ENCODE measurements at regions not wholly inside any gene's neighbourhood (a gene's known extent, or its start where the extent isn't known, plus 50 kb on each side); places are given as distances from the start of the nearest gene placed in this dataset.

DNA sequence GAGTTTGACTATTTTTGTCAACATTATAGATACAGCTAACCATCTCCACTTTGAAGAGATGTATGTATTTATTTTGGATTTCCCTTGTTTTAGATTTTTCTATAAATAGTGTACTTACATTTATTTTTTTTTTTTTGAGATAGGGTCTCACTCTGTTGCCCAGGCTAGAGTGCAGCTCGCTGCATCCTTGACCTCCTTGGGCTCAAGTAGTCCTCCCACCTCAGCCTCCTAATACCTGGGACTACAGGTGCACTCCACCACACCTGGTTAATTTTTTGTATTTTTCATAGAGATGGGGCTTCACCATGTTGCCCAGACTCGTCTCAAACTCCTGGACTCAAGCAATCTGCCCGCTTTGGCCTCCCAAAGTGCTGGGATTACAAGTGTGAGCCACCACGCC is 55.3 kb upstream of the TRPM1 start:
- CTCF ChIA-PET = no interaction called here
- Histone ChIP-seq H3K4me1 (ENCODE audit: control insufficient read depth, insufficient read depth, low read length) (no peaks in the 10 kb centered on the region), H3K4me3 (ENCODE audit: low read depth, low read length) (no peak overlapping the region), H3K27ac (ENCODE audit: extremely low read depth, low read depth, low read length) (no peak overlapping the region), H3K9me3 (ENCODE audit: control insufficient read depth, insufficient read depth, low read depth, low read length) (no peaks in the 10 kb centered on the region), H3K36me3 (ENCODE audit: control insufficient read depth in 2 of 2, insufficient read depth in 1 of 2, low read length in 2 of 2) (no peaks in the 10 kb centered on the region)
- TF ChIP-seq ZFP41 (tag by site-specific recombination; IDR thresholded peaks at IDR 0.05; ENCODE audit: borderline replicate concordance) (no peak), ZNF830 (tag by site-specific recombination; IDR thresholded peaks at IDR 0.05; ENCODE audit: low read depth) (no peak), ZNF514 (tag by site-specific recombination; IDR thresholded peaks at IDR 0.05) (no peak), SP2 (tag by site-specific recombination; IDR thresholded peaks at IDR 0.05) (no peak), TRIM28 (IDR thresholded peaks at IDR 0.05; ENCODE audit: borderline replicate concordance, low read length) (no peak), ZSCAN16 (tag by site-specific recombination; IDR thresholded peaks at IDR 0.05) (no peak), ZNF768 (tag by site-specific recombination; IDR thresholded peaks at IDR 0.05) (no peak), ZNF112 (tag by site-specific recombination; IDR thresholded peaks at IDR 0.05) (no peak), ZNF311 (tag by site-specific recombination; IDR thresholded peaks at IDR 0.05; ENCODE audit: borderline replicate concordance) (no peak), ZNF76 (tag by site-specific recombination; IDR thresholded peaks at IDR 0.05; ENCODE audit: borderline replicate concordance, low read depth) (no peak), ZNF777 (tag by site-specific recombination; IDR thresholded peaks at IDR 0.05; ENCODE audit: borderline replicate concordance) (no peak), ZBTB20 (tag by site-specific recombination; IDR thresholded peaks at IDR 0.05) (no peak), GLIS2 (tag by site-specific recombination; IDR thresholded peaks at IDR 0.05) (no peak), ZNF473 (tag by site-specific recombination; IDR thresholded peaks at IDR 0.05) (no peak)
- TF ChIP-seq, protein P1, sequence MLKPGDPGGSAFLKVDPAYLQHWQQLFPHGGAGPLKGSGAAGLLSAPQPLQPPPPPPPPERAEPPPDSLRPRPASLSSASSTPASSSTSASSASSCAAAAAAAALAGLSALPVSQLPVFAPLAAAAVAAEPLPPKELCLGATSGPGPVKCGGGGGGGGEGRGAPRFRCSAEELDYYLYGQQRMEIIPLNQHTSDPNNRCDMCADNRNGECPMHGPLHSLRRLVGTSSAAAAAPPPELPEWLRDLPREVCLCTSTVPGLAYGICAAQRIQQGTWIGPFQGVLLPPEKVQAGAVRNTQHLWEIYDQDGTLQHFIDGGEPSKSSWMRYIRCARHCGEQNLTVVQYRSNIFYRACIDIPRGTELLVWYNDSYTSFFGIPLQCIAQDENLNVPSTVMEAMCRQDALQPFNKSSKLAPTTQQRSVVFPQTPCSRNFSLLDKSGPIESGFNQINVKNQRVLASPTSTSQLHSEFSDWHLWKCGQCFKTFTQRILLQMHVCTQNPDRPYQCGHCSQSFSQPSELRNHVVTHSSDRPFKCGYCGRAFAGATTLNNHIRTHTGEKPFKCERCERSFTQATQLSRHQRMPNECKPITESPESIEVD (tag by site-specific recombination; IDR thresholded peaks at IDR 0.05) = no peak
- TF ChIP-seq, protein P2, sequence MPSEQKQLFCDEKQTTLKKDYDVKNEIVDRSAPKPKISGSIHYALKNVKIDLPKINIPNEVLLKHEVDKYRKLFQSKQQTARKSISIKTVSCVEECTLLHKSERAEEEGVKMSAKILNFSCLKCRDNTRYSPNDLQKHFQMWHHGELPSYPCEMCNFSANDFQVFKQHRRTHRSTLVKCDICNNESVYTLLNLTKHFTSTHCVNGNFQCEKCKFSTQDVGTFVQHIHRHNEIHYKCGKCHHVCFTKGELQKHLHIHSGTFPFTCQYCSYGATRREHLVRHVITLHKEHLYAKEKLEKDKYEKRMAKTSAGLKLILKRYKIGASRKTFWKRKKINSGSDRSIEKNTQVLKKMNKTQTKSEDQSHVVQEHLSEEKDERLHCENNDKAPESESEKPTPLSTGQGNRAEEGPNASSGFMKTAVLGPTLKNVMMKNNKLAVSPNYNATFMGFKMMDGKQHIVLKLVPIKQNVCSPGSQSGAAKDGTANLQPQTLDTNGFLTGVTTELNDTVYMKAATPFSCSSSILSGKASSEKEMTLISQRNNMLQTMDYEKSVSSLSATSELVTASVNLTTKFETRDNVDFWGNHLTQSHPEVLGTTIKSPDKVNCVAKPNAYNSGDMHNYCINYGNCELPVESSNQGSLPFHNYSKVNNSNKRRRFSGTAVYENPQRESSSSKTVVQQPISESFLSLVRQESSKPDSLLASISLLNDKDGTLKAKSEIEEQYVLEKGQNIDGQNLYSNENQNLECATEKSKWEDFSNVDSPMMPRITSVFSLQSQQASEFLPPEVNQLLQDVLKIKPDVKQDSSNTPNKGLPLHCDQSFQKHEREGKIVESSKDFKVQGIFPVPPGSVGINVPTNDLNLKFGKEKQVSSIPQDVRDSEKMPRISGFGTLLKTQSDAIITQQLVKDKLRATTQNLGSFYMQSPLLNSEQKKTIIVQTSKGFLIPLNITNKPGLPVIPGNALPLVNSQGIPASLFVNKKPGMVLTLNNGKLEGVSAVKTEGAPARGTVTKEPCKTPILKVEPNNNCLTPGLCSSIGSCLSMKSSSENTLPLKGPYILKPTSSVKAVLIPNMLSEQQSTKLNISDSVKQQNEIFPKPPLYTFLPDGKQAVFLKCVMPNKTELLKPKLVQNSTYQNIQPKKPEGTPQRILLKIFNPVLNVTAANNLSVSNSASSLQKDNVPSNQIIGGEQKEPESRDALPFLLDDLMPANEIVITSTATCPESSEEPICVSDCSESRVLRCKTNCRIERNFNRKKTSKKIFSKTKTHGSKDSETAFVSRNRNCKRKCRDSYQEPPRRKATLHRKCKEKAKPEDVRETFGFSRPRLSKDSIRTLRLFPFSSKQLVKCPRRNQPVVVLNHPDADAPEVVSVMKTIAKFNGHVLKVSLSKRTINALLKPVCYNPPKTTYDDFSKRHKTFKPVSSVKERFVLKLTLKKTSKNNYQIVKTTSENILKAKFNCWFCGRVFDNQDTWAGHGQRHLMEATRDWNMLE (tag by site-specific recombination; conservative IDR thresholded peaks at IDR 0.05; ENCODE audit: low read depth) = no peak
- TF ChIP-seq, protein P3, sequence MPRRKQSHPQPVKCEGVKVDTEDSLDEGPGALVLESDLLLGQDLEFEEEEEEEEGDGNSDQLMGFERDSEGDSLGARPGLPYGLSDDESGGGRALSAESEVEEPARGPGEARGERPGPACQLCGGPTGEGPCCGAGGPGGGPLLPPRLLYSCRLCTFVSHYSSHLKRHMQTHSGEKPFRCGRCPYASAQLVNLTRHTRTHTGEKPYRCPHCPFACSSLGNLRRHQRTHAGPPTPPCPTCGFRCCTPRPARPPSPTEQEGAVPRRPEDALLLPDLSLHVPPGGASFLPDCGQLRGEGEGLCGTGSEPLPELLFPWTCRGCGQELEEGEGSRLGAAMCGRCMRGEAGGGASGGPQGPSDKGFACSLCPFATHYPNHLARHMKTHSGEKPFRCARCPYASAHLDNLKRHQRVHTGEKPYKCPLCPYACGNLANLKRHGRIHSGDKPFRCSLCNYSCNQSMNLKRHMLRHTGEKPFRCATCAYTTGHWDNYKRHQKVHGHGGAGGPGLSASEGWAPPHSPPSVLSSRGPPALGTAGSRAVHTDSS (tag by site-specific recombination; IDR thresholded peaks at IDR 0.05) = no peak
- TF ChIP-seq, protein P4, sequence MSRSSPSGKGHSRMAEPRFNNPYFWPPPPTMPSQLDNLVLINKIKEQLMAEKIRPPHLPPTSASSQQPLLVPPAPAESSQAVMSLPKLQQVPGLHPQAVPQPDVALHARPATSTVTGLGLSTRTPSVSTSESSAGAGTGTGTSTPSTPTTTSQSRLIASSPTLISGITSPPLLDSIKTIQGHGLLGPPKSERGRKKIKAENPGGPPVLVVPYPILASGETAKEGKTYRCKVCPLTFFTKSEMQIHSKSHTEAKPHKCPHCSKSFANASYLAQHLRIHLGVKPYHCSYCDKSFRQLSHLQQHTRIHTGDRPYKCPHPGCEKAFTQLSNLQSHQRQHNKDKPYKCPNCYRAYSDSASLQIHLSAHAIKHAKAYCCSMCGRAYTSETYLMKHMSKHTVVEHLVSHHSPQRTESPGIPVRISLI (tag by site-specific recombination; IDR thresholded peaks at IDR 0.05) = no peak
- POLR2A ChIA-PET = no interaction called here
